BE2C (cell line): ENCODE measurements at regions not wholly inside any gene's neighbourhood (a gene's known extent, or its start where the extent isn't known, plus 50 kb on each side); places are given as distances from the start of the nearest gene placed in this dataset.

ENCODE experiments used
- DNase-seq: peaks from one replicate; pipeline ENCODE4 v3.0.0-alpha.2; 2020
- H3K27me3 ChIP-seq: fragments of 250-450 bp; sonication (Bioruptor Pico); 2 replicates; pipeline ENCODE4 v1.5.1; 2020; ENCODE audit warnings: mild to moderate bottlenecking
- H3K36me3 ChIP-seq: fragments of 250-450 bp; sonication (Bioruptor Pico); 2 replicates; pipeline ENCODE4 v1.5.1; 2020; ENCODE audit warnings: mild to moderate bottlenecking
- H3K4me1 ChIP-seq: fragments of 250-450 bp; sonication (Bioruptor Pico); 2 replicates; pipeline ENCODE4 v1.5.1; 2020
- H3K4me3 ChIP-seq: 2 replicates; pipeline ENCODE4 v1.5.1; 2011; ENCODE audit warnings: low read depth, low read length
- H3K9me3 ChIP-seq: fragments of 250-450 bp; sonication (Bioruptor Pico); 2 replicates; pipeline ENCODE4 v1.5.1; 2020
- TF ChIP-seq, protein P1 (sequence below): IDR thresholded peaks from 2 replicates; pipeline ENCODE4 v1.5.1; 2012; ENCODE audit warnings: mild to moderate bottlenecking, low read depth, low read length

- TF ChIP-seq, protein P1, sequence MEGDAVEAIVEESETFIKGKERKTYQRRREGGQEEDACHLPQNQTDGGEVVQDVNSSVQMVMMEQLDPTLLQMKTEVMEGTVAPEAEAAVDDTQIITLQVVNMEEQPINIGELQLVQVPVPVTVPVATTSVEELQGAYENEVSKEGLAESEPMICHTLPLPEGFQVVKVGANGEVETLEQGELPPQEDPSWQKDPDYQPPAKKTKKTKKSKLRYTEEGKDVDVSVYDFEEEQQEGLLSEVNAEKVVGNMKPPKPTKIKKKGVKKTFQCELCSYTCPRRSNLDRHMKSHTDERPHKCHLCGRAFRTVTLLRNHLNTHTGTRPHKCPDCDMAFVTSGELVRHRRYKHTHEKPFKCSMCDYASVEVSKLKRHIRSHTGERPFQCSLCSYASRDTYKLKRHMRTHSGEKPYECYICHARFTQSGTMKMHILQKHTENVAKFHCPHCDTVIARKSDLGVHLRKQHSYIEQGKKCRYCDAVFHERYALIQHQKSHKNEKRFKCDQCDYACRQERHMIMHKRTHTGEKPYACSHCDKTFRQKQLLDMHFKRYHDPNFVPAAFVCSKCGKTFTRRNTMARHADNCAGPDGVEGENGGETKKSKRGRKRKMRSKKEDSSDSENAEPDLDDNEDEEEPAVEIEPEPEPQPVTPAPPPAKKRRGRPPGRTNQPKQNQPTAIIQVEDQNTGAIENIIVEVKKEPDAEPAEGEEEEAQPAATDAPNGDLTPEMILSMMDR: no peak
- H3K9me3 ChIP-seq: no peaks in the 10 kb centered on the region
- no peak for DNase-seq
Measured at GRCh38 chr6:9252799-9253198, 817.5 kb upstream of the SLC35B3 start.

GRCh38 chr6:9250852-9251251 lies 815.5 kb upstream of the SLC35B3 start:
- H3K36me3 ChIP-seq: no peaks in the 10 kb centered on the region
- no peaks in the 10 kb centered on the region for H3K9me3 ChIP-seq
- no peak overlapping the region for H3K4me3 ChIP-seq
- no peaks in the 10 kb centered on the region for H3K4me1 ChIP-seq
- no peak for DNase-seq
- TF ChIP-seq, protein P1: peak; percentile 23; the same call in 1 of the 2 replicates
- H3K27me3 ChIP-seq: no peaks in the 10 kb centered on the region

More at GRCh38 chr6:9252799-9253198, 817.5 kb upstream of the SLC35B3 start:
- Histone ChIP-seq H3K4me3 (no peak overlapping the region), H3K4me1 (no peaks in the 10 kb centered on the region), H3K36me3 (no peaks in the 10 kb centered on the region), H3K27me3 (no peaks in the 10 kb centered on the region)

- DNase-seq: no peak
- TF ChIP-seq, protein P1: no peak
- H3K36me3 ChIP-seq: no peaks in the 10 kb centered on the region
- no peak overlapping the region for H3K4me3 ChIP-seq
- no peaks in the 10 kb centered on the region for H3K4me1 ChIP-seq
- no peaks in the 10 kb centered on the region for H3K9me3 ChIP-seq
- no peaks in the 10 kb centered on the region for H3K27me3 ChIP-seq
Measured at GRCh38 chr6:9248133-9248532, 812.8 kb upstream of the SLC35B3 start.

- DNase-seq: no peak
- TF ChIP-seq, protein P1: no peak
- H3K9me3 ChIP-seq: no peaks in the 10 kb centered on the region
- H3K27me3 ChIP-seq: no peaks in the 10 kb centered on the region
- H3K4me3 ChIP-seq: no peak overlapping the region
- H3K36me3 ChIP-seq: no peaks in the 10 kb centered on the region
- H3K4me1 ChIP-seq: no peaks in the 10 kb centered on the region
Measured at GRCh38 chr6:9240861-9241260, 805.5 kb upstream of the SLC35B3 start.

GRCh38 chr6:9236443-9236842 lies 801.1 kb upstream of the SLC35B3 start:
- no peaks in the 10 kb centered on the region; the same call in 1 of the 2 replicates for H3K9me3 ChIP-seq
- TF ChIP-seq, protein P1: no peak
- H3K27me3 ChIP-seq: no peaks in the 10 kb centered on the region
- no peak for DNase-seq
- no peaks in the 10 kb centered on the region for H3K36me3 ChIP-seq
- no peak overlapping the region for H3K4me3 ChIP-seq
- no peaks in the 10 kb centered on the region for H3K4me1 ChIP-seq

- Histone ChIP-seq H3K4me3 (no peak overlapping the region), H3K36me3 (no peaks in the 10 kb centered on the region), H3K4me1 (no peaks in the 10 kb centered on the region), H3K9me3 (no peaks in the 10 kb centered on the region; the same call in 1 of the 2 replicates), H3K27me3 (no peaks in the 10 kb centered on the region)
- no peak for DNase-seq
- TF ChIP-seq, protein P1: no peak
Measured at GRCh38 chr6:9233686-9234085, 798.3 kb upstream of the SLC35B3 start.
